ENCODE measurements at regions not wholly inside any gene's neighbourhood (a gene's known extent, or its start where the extent isn't known, plus 50 kb on each side); places are given as distances from the start of the nearest gene placed in this dataset.

GRCh38 chr6:56746767-56747504 is 104.2 kb upstream of the DST start:
- ATAC-seq (ENCODE audit: low read depth) (peak; percentile 56; the same call in 2 of the 3 replicates), DNase-seq (ENCODE audit: low spot score) (no peak)
- Histone ChIP-seq H3K27ac (ENCODE audit: poor library complexity, severe bottlenecking) (peak overlapping the region; percentile 90), H3K4me1 (ENCODE audit: insufficient read depth, poor library complexity, severe bottlenecking) (peaks cover 80% of the 10 kb centered on the region), H3K27me3 (ENCODE audit: insufficient read depth, poor library complexity, severe bottlenecking) (no peaks in the 10 kb centered on the region), H3K9me3 (ENCODE audit: severe bottlenecking) (no peaks in the 10 kb centered on the region), H3K4me3 (ENCODE audit: severe bottlenecking) (no peak overlapping the region), H3K36me3 (ENCODE audit: low read depth) (no peaks in the 10 kb centered on the region)
- TF ChIP-seq CTCF (IDR thresholded peaks at IDR 0.05; ENCODE audit: poor library complexity, severe bottlenecking), result no peak

- Histone ChIP-seq H3K27ac (ENCODE audit: poor library complexity, severe bottlenecking) (peak overlapping the region; percentile 90), H3K4me1 (ENCODE audit: insufficient read depth, poor library complexity, severe bottlenecking) (peaks cover 79% of the 10 kb centered on the region)
- ATAC-seq (ENCODE audit: low read depth), result no peak
Measured at GRCh38 chr6:56745971-56746370, 103.3 kb upstream of the DST start.

GRCh38 chr6:56745081-56745480 is 102.4 kb upstream of the DST start:
- Histone ChIP-seq H3K27me3 (ENCODE audit: insufficient read depth, poor library complexity, severe bottlenecking) (no peaks in the 10 kb centered on the region), H3K27ac (ENCODE audit: poor library complexity, severe bottlenecking) (no peak overlapping the region), H3K4me1 (ENCODE audit: insufficient read depth, poor library complexity, severe bottlenecking) (peaks cover 72% of the 10 kb centered on the region), H3K4me3 (ENCODE audit: severe bottlenecking) (no peak overlapping the region), H3K9me3 (ENCODE audit: severe bottlenecking) (no peaks in the 10 kb centered on the region), H3K36me3 (ENCODE audit: low read depth) (no peaks in the 10 kb centered on the region)
- DNase-seq (ENCODE audit: low spot score) (no peak), ATAC-seq (ENCODE audit: low read depth) (no peak)
- no peak for TF ChIP-seq CTCF (IDR thresholded peaks at IDR 0.05; ENCODE audit: poor library complexity, severe bottlenecking)

More at GRCh38 chr6:56745971-56746370, 103.3 kb upstream of the DST start:
- Histone ChIP-seq H3K9me3 (ENCODE audit: severe bottlenecking) (no peaks in the 10 kb centered on the region), H3K27me3 (ENCODE audit: insufficient read depth, poor library complexity, severe bottlenecking) (no peaks in the 10 kb centered on the region), H3K36me3 (ENCODE audit: low read depth) (no peaks in the 10 kb centered on the region), H3K4me3 (ENCODE audit: severe bottlenecking) (no peak overlapping the region)
- DNase-seq (ENCODE audit: low spot score), result no peak
- no peak for TF ChIP-seq CTCF (IDR thresholded peaks at IDR 0.05; ENCODE audit: poor library complexity, severe bottlenecking)

- no peak for TF ChIP-seq CTCF (IDR thresholded peaks at IDR 0.05; ENCODE audit: poor library complexity, severe bottlenecking)
- peaks cover 66% of the 10 kb centered on the region for H3K4me1 ChIP-seq (ENCODE audit: insufficient read depth, poor library complexity, severe bottlenecking)
- no peaks in the 10 kb centered on the region for H3K9me3 ChIP-seq (ENCODE audit: severe bottlenecking)
- H3K4me3 ChIP-seq (ENCODE audit: severe bottlenecking), result no peak overlapping the region
- no peaks in the 10 kb centered on the region for H3K27me3 ChIP-seq (ENCODE audit: insufficient read depth, poor library complexity, severe bottlenecking)
- ATAC-seq (ENCODE audit: low read depth), result no peak
- no peak overlapping the region for H3K27ac ChIP-seq (ENCODE audit: poor library complexity, severe bottlenecking)
- no peaks in the 10 kb centered on the region for H3K36me3 ChIP-seq (ENCODE audit: low read depth)
- no peak for DNase-seq (ENCODE audit: low spot score)
Measured at GRCh38 chr6:56744528-56744927, 101.8 kb upstream of the DST start.

- ATAC-seq (ENCODE audit: low read depth) (peak; percentile 66), DNase-seq (ENCODE audit: low spot score) (no peak)
- Histone ChIP-seq H3K27ac (ENCODE audit: poor library complexity, severe bottlenecking) (peak overlapping the region; percentile 23), H3K36me3 (ENCODE audit: low read depth) (no peaks in the 10 kb centered on the region), H3K27me3 (ENCODE audit: insufficient read depth, poor library complexity, severe bottlenecking) (no peaks in the 10 kb centered on the region), H3K9me3 (ENCODE audit: severe bottlenecking) (no peaks in the 10 kb centered on the region), H3K4me3 (ENCODE audit: severe bottlenecking) (peak overlapping the region; percentile 22), H3K4me1 (ENCODE audit: insufficient read depth, poor library complexity, severe bottlenecking) (peaks cover 44% of the 10 kb centered on the region)
- no peak for TF ChIP-seq CTCF (IDR thresholded peaks at IDR 0.05; ENCODE audit: poor library complexity, severe bottlenecking)
Measured at GRCh38 chr6:56742122-56742791, 99.6 kb upstream of the DST start.
